ENCODE measurements at regions not wholly inside any gene's neighbourhood (a gene's known extent, or its start where the extent isn't known, plus 50 kb on each side); places are given as distances from the start of the nearest gene placed in this dataset.

DNA sequence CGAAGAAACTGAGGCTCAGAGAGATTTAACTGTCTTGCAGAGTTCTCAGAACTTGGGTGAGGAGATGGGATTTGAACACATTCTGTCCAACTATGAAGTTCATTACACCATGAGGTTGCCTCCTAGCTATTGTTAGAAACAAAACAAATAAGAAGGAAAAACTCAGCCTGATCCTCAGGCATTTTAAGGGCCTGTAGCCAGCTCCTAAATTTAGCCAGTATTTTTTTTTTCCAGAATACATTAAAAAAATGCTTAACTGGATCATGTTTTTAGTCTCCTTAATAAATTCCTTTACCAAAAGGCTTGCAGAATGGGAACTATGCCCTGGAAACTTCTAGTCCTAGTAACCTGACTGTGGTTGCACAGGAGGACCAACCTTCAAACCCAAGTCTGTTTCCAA lies 212.0 kb downstream of the CSNK2A3 start:
- Histone ChIP-seq H3K4me2 (ENCODE audit: low read length) (no peak overlapping the region), H3K9ac (ENCODE audit: low read length) (no peak overlapping the region), H2BK120ac (ENCODE audit: insufficient read depth, low read length, poor library complexity) (no peak overlapping the region), H3K18ac (ENCODE audit: low read length) (no peak overlapping the region), H4K12ac (ENCODE audit: low read depth, low read length) (no peak overlapping the region), H3K4me1 (ENCODE audit: control insufficient read depth in 1 of 2, insufficient read depth in 2 of 2, low read length in 2 of 2) (peaks cover 0 to 3% of the 10 kb centered on the region in 2 experiments), H3K36me3 (ENCODE audit: control insufficient read depth in 1 of 2, insufficient read depth in 2 of 2, low read length in 2 of 2) (no peaks in the 10 kb centered on the region), H3K79me1 (ENCODE audit: low read length) (peaks cover 3% of the 10 kb centered on the region), H3K27me3 (ENCODE audit: insufficient read depth, low read length) (no peaks in the 10 kb centered on the region), H2BK12ac (ENCODE audit: low read length) (no peak overlapping the region), H3K4ac (ENCODE audit: low read depth, low read length) (no peak overlapping the region), H2AK5ac (ENCODE audit: low read length) (no peak overlapping the region), H4K8ac (ENCODE audit: low read depth, low read length) (no peak overlapping the region), H4K91ac (ENCODE audit: low read depth, low read length) (no peak overlapping the region), H2AFZ (ENCODE audit: insufficient read depth, low read length, poor library complexity) (no peak overlapping the region), H3K14ac (ENCODE audit: low read length) (no peak overlapping the region), H3K9me3 (ENCODE audit: insufficient read depth, low read depth, low read length) (no peaks in the 10 kb centered on the region), H3K27ac (ENCODE audit: low read depth, low read length) (no peak overlapping the region), H2BK5ac (ENCODE audit: low read depth, low read length, poor library complexity) (no peak overlapping the region), H3K23ac (ENCODE audit: low read length) (no peak overlapping the region), H3K79me2 (ENCODE audit: control insufficient read depth, insufficient read depth, low read length, poor library complexity) (no peaks in the 10 kb centered on the region), H3K4me3 (ENCODE audit: low read depth, low read length) (no peak overlapping the region)
- DNase-seq: no peak
- no CpG with 5 or more reads among the region's 1 CpG for WGBS (ENCODE audit: extremely low coverage, insufficient coverage, insufficient read length)

DNA sequence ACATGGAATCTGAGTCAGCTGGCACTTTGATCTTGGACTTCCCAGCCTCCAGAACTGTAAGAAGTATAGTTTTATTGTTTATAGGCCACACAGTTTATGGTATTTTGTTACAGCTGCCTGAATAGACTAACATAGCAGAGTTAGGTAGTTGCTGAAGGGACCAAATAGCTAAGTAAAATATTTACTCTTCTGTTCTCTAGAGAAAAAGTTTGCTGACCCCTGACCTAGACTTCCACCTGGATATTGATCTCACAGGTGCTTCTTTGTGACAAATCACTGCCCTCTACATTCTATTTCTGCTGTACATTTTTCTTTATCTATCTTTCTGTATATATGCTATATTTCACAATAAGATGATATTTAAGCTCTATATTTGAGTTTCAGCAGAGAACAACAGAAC lies 212.5 kb downstream of the CSNK2A3 start:
- no peaks in the 10 kb centered on the region for H3K36me3 ChIP-seq (ENCODE audit: control insufficient read depth in 1 of 2, insufficient read depth in 2 of 2, low read length in 2 of 2)
- H3K18ac ChIP-seq (ENCODE audit: low read length): no peak overlapping the region
- H3K14ac ChIP-seq (ENCODE audit: low read length): no peak overlapping the region
- peaks cover 0 to 3% of the 10 kb centered on the region in 2 experiments for H3K4me1 ChIP-seq (ENCODE audit: control insufficient read depth in 1 of 2, insufficient read depth in 2 of 2, low read length in 2 of 2)
- no peak overlapping the region for H4K8ac ChIP-seq (ENCODE audit: low read depth, low read length)
- H3K27ac ChIP-seq (ENCODE audit: low read depth, low read length): no peak overlapping the region
- H3K79me1 ChIP-seq (ENCODE audit: low read length): peaks cover 5% of the 10 kb centered on the region
- no peaks in the 10 kb centered on the region for H3K9me3 ChIP-seq (ENCODE audit: insufficient read depth, low read depth, low read length)
- H4K91ac ChIP-seq (ENCODE audit: low read depth, low read length): no peak overlapping the region
- H3K79me2 ChIP-seq (ENCODE audit: control insufficient read depth, insufficient read depth, low read length, poor library complexity): no peaks in the 10 kb centered on the region
- no peak overlapping the region for H2BK5ac ChIP-seq (ENCODE audit: low read depth, low read length, poor library complexity)
- no peak overlapping the region for H3K4me3 ChIP-seq (ENCODE audit: low read depth, low read length)
- H2AK5ac ChIP-seq (ENCODE audit: low read length): no peak overlapping the region
- H4K12ac ChIP-seq (ENCODE audit: low read depth, low read length): no peak overlapping the region
- peak in 1 of 2 donors; percentile 37 for DNase-seq
- no peak overlapping the region for H3K23ac ChIP-seq (ENCODE audit: low read length)
- no peak overlapping the region for H3K4ac ChIP-seq (ENCODE audit: low read depth, low read length)
- no peak overlapping the region for H2BK120ac ChIP-seq (ENCODE audit: insufficient read depth, low read length, poor library complexity)
- no peak overlapping the region for H3K4me2 ChIP-seq (ENCODE audit: low read length)
- no peaks in the 10 kb centered on the region for H3K27me3 ChIP-seq (ENCODE audit: insufficient read depth, low read length)
- H2AFZ ChIP-seq (ENCODE audit: insufficient read depth, low read length, poor library complexity): no peak overlapping the region
- no peak overlapping the region for H3K9ac ChIP-seq (ENCODE audit: low read length)
- no peak overlapping the region for H2BK12ac ChIP-seq (ENCODE audit: low read length)

DNA sequence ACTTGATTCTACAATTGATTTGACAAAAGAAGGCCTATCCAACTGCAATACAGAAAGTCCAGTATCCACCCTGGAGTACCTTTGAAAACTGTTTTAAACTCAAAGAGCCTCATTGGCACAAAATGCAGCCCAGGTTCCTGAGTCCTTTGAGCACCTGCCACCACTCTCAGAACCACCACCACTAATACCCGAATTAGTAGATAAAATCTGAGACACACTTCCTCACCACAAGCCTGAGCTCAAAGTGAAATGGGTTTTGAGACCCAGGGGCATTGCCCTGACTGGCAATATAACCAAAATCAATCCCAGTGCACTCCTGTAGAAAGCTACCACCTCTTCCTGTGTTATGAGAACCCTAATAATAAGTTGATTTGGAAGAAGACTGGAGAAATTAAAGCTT lies 215.7 kb downstream of the CSNK2A3 start:
- H2BK5ac ChIP-seq (ENCODE audit: low read depth, low read length, poor library complexity): no peak overlapping the region
- no peaks in the 10 kb centered on the region for H3K79me2 ChIP-seq (ENCODE audit: control insufficient read depth, insufficient read depth, low read length, poor library complexity)
- H2AFZ ChIP-seq (ENCODE audit: insufficient read depth, low read length, poor library complexity): no peak overlapping the region
- H3K27me3 ChIP-seq (ENCODE audit: insufficient read depth, low read length): no peaks in the 10 kb centered on the region
- H3K9me3 ChIP-seq (ENCODE audit: insufficient read depth, low read depth, low read length): no peaks in the 10 kb centered on the region
- no peak overlapping the region for H3K4ac ChIP-seq (ENCODE audit: low read depth, low read length)
- no peak overlapping the region for H4K12ac ChIP-seq (ENCODE audit: low read depth, low read length)
- no peak overlapping the region for H4K91ac ChIP-seq (ENCODE audit: low read depth, low read length)
- H3K79me1 ChIP-seq (ENCODE audit: low read length): peaks cover 5% of the 10 kb centered on the region
- H3K4me1 ChIP-seq (ENCODE audit: control insufficient read depth in 1 of 2, insufficient read depth in 2 of 2, low read length in 2 of 2): peaks cover 0 to 3% of the 10 kb centered on the region in 2 experiments
- no peak overlapping the region for H3K27ac ChIP-seq (ENCODE audit: low read depth, low read length)
- no peak overlapping the region for H3K4me3 ChIP-seq (ENCODE audit: low read depth, low read length)
- no peak overlapping the region for H3K23ac ChIP-seq (ENCODE audit: low read length)
- WGBS (ENCODE audit: extremely low coverage, insufficient coverage, insufficient read length): no CpG with 5 or more reads among the region's 1 CpG
- no peak for DNase-seq
- no peak overlapping the region for H2BK12ac ChIP-seq (ENCODE audit: low read length)
- H4K8ac ChIP-seq (ENCODE audit: low read depth, low read length): no peak overlapping the region
- no peak overlapping the region for H2AK5ac ChIP-seq (ENCODE audit: low read length)
- H3K36me3 ChIP-seq (ENCODE audit: control insufficient read depth in 1 of 2, insufficient read depth in 2 of 2, low read length in 2 of 2): no peaks in the 10 kb centered on the region
- H3K9ac ChIP-seq (ENCODE audit: low read length): no peak overlapping the region
- no peak overlapping the region for H3K18ac ChIP-seq (ENCODE audit: low read length)
- H3K4me2 ChIP-seq (ENCODE audit: low read length): no peak overlapping the region
- no peak overlapping the region for H2BK120ac ChIP-seq (ENCODE audit: insufficient read depth, low read length, poor library complexity)
- H3K14ac ChIP-seq (ENCODE audit: low read length): no peak overlapping the region

DNA sequence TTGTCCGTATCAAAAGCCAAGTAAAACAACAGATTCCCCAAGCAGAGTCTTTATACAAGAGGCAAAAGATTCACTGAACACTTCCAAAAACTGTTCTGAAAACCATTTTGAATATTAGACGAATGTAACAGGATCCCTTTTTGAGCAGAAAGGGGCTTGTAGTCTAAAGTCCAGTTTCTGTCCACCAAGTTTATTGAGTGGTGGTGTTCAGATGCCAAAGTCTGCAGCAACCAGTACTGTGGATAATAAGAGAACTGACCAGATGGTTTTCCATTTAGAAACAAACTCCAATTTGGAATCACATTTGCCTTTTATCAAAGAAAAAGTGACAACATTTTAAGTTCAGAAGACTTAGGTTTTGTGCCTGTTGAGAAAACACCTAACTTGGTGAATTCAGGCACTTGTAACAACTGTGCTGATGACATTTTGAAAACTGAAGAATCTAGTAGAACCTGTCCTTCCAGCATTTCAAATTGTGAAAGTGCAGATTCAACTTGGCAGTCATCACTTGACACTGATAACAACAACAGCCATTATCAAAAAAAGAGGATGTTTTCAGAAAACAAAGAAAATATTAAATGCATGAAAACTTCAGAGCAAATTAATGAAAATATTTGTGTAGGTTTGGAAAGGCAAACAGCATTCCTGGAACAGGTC lies 217.1 kb downstream of the CSNK2A3 start:
- peak overlapping the region; percentile 26 for H3K27ac ChIP-seq (ENCODE audit: low read depth, low read length)
- H3K9me3 ChIP-seq (ENCODE audit: insufficient read depth, low read depth, low read length): no peaks in the 10 kb centered on the region
- H3K27me3 ChIP-seq (ENCODE audit: insufficient read depth, low read length): no peaks in the 10 kb centered on the region
- H3K79me1 ChIP-seq (ENCODE audit: low read length): peaks cover 5% of the 10 kb centered on the region
- no peak overlapping the region for H4K12ac ChIP-seq (ENCODE audit: low read depth, low read length)
- H3K4me2 ChIP-seq (ENCODE audit: low read length): no peak overlapping the region
- no peak overlapping the region for H2BK120ac ChIP-seq (ENCODE audit: insufficient read depth, low read length, poor library complexity)
- no peak overlapping the region for H3K9ac ChIP-seq (ENCODE audit: low read length)
- H2AK5ac ChIP-seq (ENCODE audit: low read length): no peak overlapping the region
- DNase-seq: peak; percentile 83 to 99
- H3K36me3 ChIP-seq (ENCODE audit: control insufficient read depth in 1 of 2, insufficient read depth in 2 of 2, low read length in 2 of 2): no peaks in the 10 kb centered on the region
- no peak overlapping the region for H3K14ac ChIP-seq (ENCODE audit: low read length)
- no peaks in the 10 kb centered on the region for H3K79me2 ChIP-seq (ENCODE audit: control insufficient read depth, insufficient read depth, low read length, poor library complexity)
- H2BK5ac ChIP-seq (ENCODE audit: low read depth, low read length, poor library complexity): no peak overlapping the region
- no CpG with 5 or more reads among the region's 2 CpGs for WGBS (ENCODE audit: extremely low coverage, insufficient coverage, insufficient read length)
- H4K8ac ChIP-seq (ENCODE audit: low read depth, low read length): no peak overlapping the region
- H2BK12ac ChIP-seq (ENCODE audit: low read length): no peak overlapping the region
- peaks cover 0 to 3% of the 10 kb centered on the region in 2 experiments for H3K4me1 ChIP-seq (ENCODE audit: control insufficient read depth in 1 of 2, insufficient read depth in 2 of 2, low read length in 2 of 2)
- no peak overlapping the region for H3K4me3 ChIP-seq (ENCODE audit: low read depth, low read length)
- H3K4ac ChIP-seq (ENCODE audit: low read depth, low read length): no peak overlapping the region
- H2AFZ ChIP-seq (ENCODE audit: insufficient read depth, low read length, poor library complexity): no peak overlapping the region
- H3K18ac ChIP-seq (ENCODE audit: low read length): no peak overlapping the region
- no peak overlapping the region for H4K91ac ChIP-seq (ENCODE audit: low read depth, low read length)
- H3K23ac ChIP-seq (ENCODE audit: low read length): no peak overlapping the region

Measured in trophoblast cell (in vitro differentiated cells and primary cell).